Iris pigment epithelial cell (primary cell): ENCODE measurements at regions not wholly inside any gene's neighbourhood (a gene's known extent, or its start where the extent isn't known, plus 50 kb on each side); places are given as distances from the start of the nearest gene placed in this dataset.

Source experiments
- DNase-seq: peaks from one replicate; pipeline ENCODE4 v3.0.0-alpha.2; 2011; ENCODE audit warnings: low read depth

GRCh38 chr7:46203926-46204325, 282.9 kb upstream of the IGFBP3 start:
- DNase-seq = no peak

GRCh38 chr7:46202379-46202778, 281.3 kb upstream of the IGFBP3 start:
- DNase-seq = no peak

GRCh38 chr7:46201961-46202360, 280.9 kb upstream of the IGFBP3 start:
- DNase-seq = no peak

GRCh38 chr7:46198701-46199100, 277.6 kb upstream of the IGFBP3 start:
- DNase-seq = no peak

GRCh38 chr7:46197785-46198540, 276.9 kb upstream of the IGFBP3 start:
- DNase-seq = no peak

- DNase-seq = no peak
These were observed 274.9 kb upstream of the IGFBP3 start for GRCh38 chr7:46195934-46196333.

GRCh38 chr7:46192271-46192670, 271.2 kb upstream of the IGFBP3 start:
- DNase-seq = no peak

GRCh38 chr7:46191776-46192175, 270.7 kb upstream of the IGFBP3 start:
- peak; percentile 60 for DNase-seq

GRCh38 chr7:46191296-46191695, 270.2 kb upstream of the IGFBP3 start:
- DNase-seq = no peak

- no peak for DNase-seq
These were observed 268.3 kb upstream of the IGFBP3 start for GRCh38 chr7:46189255-46189790.

GRCh38 chr7:46186131-46186530, 265.1 kb upstream of the IGFBP3 start:
- DNase-seq = no peak

GRCh38 chr7:46179061-46179610, 258.1 kb upstream of the IGFBP3 start:
- DNase-seq = peak; percentile 13

GRCh38 chr7:46178661-46179060, 257.6 kb upstream of the IGFBP3 start:
- DNase-seq = peak; percentile 57

GRCh38 chr7:46177821-46178220, 256.7 kb upstream of the IGFBP3 start:
- no peak for DNase-seq

GRCh38 chr7:46175221-46175620, 254.1 kb upstream of the IGFBP3 start:
- DNase-seq = no peak

- DNase-seq = no peak
These were observed 253.1 kb upstream of the IGFBP3 start for GRCh38 chr7:46174196-46174580.

- DNase-seq = peak; percentile 58
These were observed 252.6 kb upstream of the IGFBP3 start for GRCh38 chr7:46173476-46174195.

GRCh38 chr7:46170792-46171191, 249.7 kb upstream of the IGFBP3 start:
- DNase-seq = no peak

GRCh38 chr7:46170021-46170420, 248.9 kb upstream of the IGFBP3 start:
- DNase-seq = no peak

GRCh38 chr7:46169384-46169755, 248.3 kb upstream of the IGFBP3 start:
- no peak for DNase-seq

GRCh38 chr7:46168671-46169383, 247.8 kb upstream of the IGFBP3 start:
- DNase-seq = no peak

- no peak for DNase-seq
These were observed 247.2 kb upstream of the IGFBP3 start for GRCh38 chr7:46168231-46168630.
